ENCODE measurements at regions not wholly inside any gene's neighbourhood (a gene's known extent, or its start where the extent isn't known, plus 50 kb on each side); places are given as distances from the start of the nearest gene placed in this dataset.

DNA sequence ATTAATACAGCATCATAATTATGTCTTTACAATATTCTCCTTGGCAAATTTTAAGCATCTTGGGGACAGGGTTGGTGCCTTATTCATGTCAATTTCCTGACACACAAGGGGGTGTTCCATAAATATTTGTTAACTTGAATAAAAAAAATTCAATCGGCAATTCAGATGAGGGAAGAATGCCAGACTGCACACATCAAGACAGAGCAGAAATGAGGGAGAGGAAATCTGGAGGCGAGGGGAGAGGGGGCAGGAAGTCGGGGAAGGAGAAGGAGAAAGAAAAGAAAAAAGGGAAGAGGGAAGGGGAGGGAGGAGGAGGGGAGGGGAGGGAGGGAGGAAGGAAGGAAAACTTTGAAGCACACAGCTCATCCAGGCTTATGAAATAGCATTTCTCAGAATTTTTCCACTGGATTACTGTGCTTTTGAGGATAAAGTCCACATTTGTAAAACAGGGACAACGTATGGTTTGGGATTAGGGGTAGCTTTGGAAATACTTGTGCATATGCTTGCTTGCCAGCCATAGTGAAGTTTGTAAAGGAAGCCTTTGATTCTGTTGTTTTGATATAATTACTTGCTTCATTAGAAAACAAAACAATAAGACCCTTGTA lies 362.1 kb downstream of the SAMD5 start:
- Histone ChIP-seq H3K36me3 (ENCODE audit: control insufficient read depth, insufficient read depth, low read length) (no peaks in the 10 kb centered on the region), H3K4me1 (ENCODE audit: control insufficient read depth, insufficient read depth, low read length) (no peaks in the 10 kb centered on the region), H3K9me3 (ENCODE audit: control insufficient read depth, low read depth, low read length) (no peaks in the 10 kb centered on the region), H3K4me3 (ENCODE audit: low read length) (no peak overlapping the region), H3K27me3 (ENCODE audit: control insufficient read depth, insufficient read depth, low read length) (no peaks in the 10 kb centered on the region), H3K27ac (ENCODE audit: low read length) (no peak overlapping the region)
- DNase-seq: peak; percentile 12 to 24
- no CpG with 5 or more reads among the region's 4 CpGs for WGBS (ENCODE audit: insufficient coverage, low lambda C conversion rate)

DNA sequence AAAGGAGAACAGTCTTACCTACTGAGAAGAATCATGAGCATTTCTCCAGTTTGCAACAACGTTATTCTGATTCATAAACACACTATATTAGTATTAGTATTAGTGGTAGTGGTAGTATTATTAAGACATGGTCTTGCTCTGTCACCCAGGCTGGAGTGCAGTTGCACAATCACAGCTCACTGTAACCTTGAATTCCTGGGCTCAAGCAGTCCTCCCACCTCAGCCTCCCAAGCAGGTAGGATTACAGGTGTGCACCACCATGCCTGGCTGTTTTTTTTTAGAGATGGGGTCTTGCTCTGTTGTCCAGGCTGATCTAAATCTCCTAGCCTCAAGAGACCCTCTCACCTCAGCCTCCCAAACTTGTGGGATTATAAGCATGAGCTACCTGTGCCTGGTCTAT lies 363.5 kb downstream of the SAMD5 start:
- Histone ChIP-seq H3K36me3 (ENCODE audit: control insufficient read depth, insufficient read depth, low read length) (no peaks in the 10 kb centered on the region), H3K27ac (ENCODE audit: low read length) (no peak overlapping the region), H3K9me3 (ENCODE audit: control insufficient read depth, low read depth, low read length) (no peaks in the 10 kb centered on the region), H3K4me3 (ENCODE audit: low read length) (no peak overlapping the region), H3K27me3 (ENCODE audit: control insufficient read depth, insufficient read depth, low read length) (no peaks in the 10 kb centered on the region), H3K4me1 (ENCODE audit: control insufficient read depth, insufficient read depth, low read length) (no peaks in the 10 kb centered on the region)
- WGBS (ENCODE audit: insufficient coverage, low lambda C conversion rate): no CpG with 5 or more reads among the region's 1 CpG
- no peak for DNase-seq

DNA sequence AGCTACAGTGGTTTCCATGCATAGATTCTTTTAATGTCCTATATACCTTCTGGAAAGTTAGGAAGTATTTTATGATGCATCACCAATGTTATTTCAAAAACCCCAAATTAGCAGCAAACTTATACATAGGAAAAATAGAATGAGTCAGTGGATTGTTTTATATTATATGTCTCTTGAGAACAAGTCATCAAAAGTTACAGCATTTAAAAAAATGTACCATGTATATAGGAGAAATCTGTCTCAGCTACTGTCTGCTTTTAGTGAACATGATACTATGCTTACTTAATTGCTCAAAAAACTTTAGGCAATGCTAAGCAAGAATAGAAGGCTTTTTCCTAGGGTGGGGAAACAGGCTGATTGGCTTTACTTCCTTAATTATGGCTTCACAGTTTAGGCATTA lies 365.3 kb downstream of the SAMD5 start:
- Histone ChIP-seq H3K9me3 (ENCODE audit: control insufficient read depth, low read depth, low read length) (no peaks in the 10 kb centered on the region), H3K4me3 (ENCODE audit: low read length) (no peak overlapping the region), H3K27ac (ENCODE audit: low read length) (no peak overlapping the region), H3K4me1 (ENCODE audit: control insufficient read depth, insufficient read depth, low read length) (no peaks in the 10 kb centered on the region), H3K36me3 (ENCODE audit: control insufficient read depth, insufficient read depth, low read length) (no peaks in the 10 kb centered on the region), H3K27me3 (ENCODE audit: control insufficient read depth, insufficient read depth, low read length) (no peaks in the 10 kb centered on the region)
- no peak for DNase-seq

DNA sequence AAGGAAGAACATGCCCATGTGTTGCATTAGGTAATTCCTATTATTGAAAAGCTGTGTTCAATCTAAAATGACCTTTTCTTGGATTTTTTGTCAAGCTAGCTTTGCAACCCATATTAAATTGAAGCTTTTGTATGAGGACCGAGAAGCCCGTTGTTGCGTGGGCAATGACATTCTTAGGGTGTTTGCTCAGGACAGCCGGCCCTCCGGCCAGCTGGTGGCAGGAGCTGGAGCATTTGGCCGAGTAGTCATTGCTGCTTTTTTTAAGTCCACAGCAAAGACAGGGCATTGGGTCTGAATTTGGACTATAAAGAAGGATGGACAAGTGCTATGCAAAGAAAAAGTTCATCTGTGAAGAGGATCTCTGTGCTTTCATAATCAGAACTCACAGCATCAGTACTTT lies 365.8 kb downstream of the SAMD5 start:
- no peaks in the 10 kb centered on the region for H3K36me3 ChIP-seq (ENCODE audit: control insufficient read depth, insufficient read depth, low read length)
- 50% methylated on average over 2 of the region's 6 CpGs for WGBS (ENCODE audit: insufficient coverage, low lambda C conversion rate)
- H3K27ac ChIP-seq (ENCODE audit: low read length): no peak overlapping the region
- DNase-seq: no peak
- H3K4me3 ChIP-seq (ENCODE audit: low read length): no peak overlapping the region
- H3K4me1 ChIP-seq (ENCODE audit: control insufficient read depth, insufficient read depth, low read length): no peaks in the 10 kb centered on the region
- no peaks in the 10 kb centered on the region for H3K9me3 ChIP-seq (ENCODE audit: control insufficient read depth, low read depth, low read length)
- H3K27me3 ChIP-seq (ENCODE audit: control insufficient read depth, insufficient read depth, low read length): no peaks in the 10 kb centered on the region

GRCh38 chr6:147879031-147879580 lies 370.6 kb downstream of the SAMD5 start:
- Histone ChIP-seq H3K36me3 (ENCODE audit: control insufficient read depth, insufficient read depth, low read length) (no peaks in the 10 kb centered on the region), H3K27me3 (ENCODE audit: control insufficient read depth, insufficient read depth, low read length) (no peaks in the 10 kb centered on the region), H3K4me3 (ENCODE audit: low read length) (no peak overlapping the region), H3K27ac (ENCODE audit: low read length) (no peak overlapping the region), H3K9me3 (ENCODE audit: control insufficient read depth, low read depth, low read length) (no peaks in the 10 kb centered on the region), H3K4me1 (ENCODE audit: control insufficient read depth, insufficient read depth, low read length) (no peaks in the 10 kb centered on the region)
- no CpG with 5 or more reads among the region's 9 CpGs for WGBS (ENCODE audit: insufficient coverage, low lambda C conversion rate)
- DNase-seq: no peak

DNA sequence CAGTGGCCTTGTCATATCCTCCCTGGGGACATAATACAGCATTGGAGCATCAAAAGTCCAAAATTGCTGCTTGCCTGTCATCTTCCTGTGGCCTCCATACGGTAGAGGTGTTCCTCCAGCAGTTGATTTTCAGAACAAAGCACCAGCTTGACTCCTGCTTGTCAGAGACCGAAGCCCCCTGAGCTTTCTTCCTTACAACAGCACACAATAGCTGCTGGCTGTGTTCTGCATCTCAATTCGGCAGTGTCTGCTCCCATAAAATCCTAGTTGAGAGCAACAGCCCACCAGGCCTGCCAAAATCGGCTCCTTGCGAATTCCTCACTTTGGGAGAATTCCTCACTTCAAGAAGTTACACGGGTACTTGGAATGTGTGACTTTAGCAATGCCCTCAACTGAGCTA lies 372.9 kb downstream of the SAMD5 start:
- Histone ChIP-seq H3K27ac (ENCODE audit: low read length) (no peak overlapping the region), H3K4me1 (ENCODE audit: control insufficient read depth, insufficient read depth, low read length) (no peaks in the 10 kb centered on the region), H3K27me3 (ENCODE audit: control insufficient read depth, insufficient read depth, low read length) (no peaks in the 10 kb centered on the region), H3K9me3 (ENCODE audit: control insufficient read depth, low read depth, low read length) (no peaks in the 10 kb centered on the region), H3K36me3 (ENCODE audit: control insufficient read depth, insufficient read depth, low read length) (no peaks in the 10 kb centered on the region), H3K4me3 (ENCODE audit: low read length) (no peak overlapping the region)
- no peak for DNase-seq
- no CpG with 5 or more reads among the region's 6 CpGs for WGBS (ENCODE audit: insufficient coverage, low lambda C conversion rate)

GRCh38 chr6:147888374-147888773 lies 379.9 kb downstream of the SAMD5 start:
- no peak for DNase-seq
- WGBS (ENCODE audit: insufficient coverage, low lambda C conversion rate): 100% methylated on average over 1 of the region's 2 CpGs
- H3K27ac ChIP-seq (ENCODE audit: low read length): no peak overlapping the region
- H3K36me3 ChIP-seq (ENCODE audit: control insufficient read depth, insufficient read depth, low read length): no peaks in the 10 kb centered on the region
- H3K9me3 ChIP-seq (ENCODE audit: control insufficient read depth, low read depth, low read length): no peaks in the 10 kb centered on the region
- no peak overlapping the region for H3K4me3 ChIP-seq (ENCODE audit: low read length)
- H3K27me3 ChIP-seq (ENCODE audit: control insufficient read depth, insufficient read depth, low read length): no peaks in the 10 kb centered on the region
- H3K4me1 ChIP-seq (ENCODE audit: control insufficient read depth, insufficient read depth, low read length): no peaks in the 10 kb centered on the region

DNA sequence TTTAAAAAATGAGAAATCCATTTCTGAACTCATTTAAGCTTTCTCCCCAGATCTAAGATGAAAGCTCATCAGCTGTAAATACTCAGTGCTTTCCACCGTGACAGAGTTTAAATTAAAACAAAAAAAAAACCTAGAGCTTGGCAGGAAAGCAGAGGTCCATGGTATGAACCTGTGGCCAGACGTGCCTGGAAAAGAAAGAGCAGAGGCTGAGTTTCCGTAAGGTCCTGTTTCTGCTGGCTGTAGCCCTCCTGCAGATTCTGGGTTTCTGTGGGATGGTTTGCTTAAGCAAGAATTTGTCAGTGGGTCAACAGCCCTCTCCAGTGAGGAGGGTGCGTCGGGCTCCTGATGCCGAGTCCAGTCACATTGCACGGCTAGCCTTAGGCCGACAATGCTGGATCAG lies 383.2 kb downstream of the SAMD5 start:
- Histone ChIP-seq H3K27ac (ENCODE audit: low read length) (no peak overlapping the region), H3K36me3 (ENCODE audit: control insufficient read depth, insufficient read depth, low read length) (no peaks in the 10 kb centered on the region), H3K4me1 (ENCODE audit: control insufficient read depth, insufficient read depth, low read length) (no peaks in the 10 kb centered on the region), H3K9me3 (ENCODE audit: control insufficient read depth, low read depth, low read length) (no peaks in the 10 kb centered on the region), H3K4me3 (ENCODE audit: low read length) (no peak overlapping the region), H3K27me3 (ENCODE audit: control insufficient read depth, insufficient read depth, low read length) (no peaks in the 10 kb centered on the region)
- no peak for DNase-seq
- 71% methylated on average over 3 of the region's 8 CpGs for WGBS (ENCODE audit: insufficient coverage, low lambda C conversion rate)

GRCh38 chr6:147892476-147892875 lies 384.0 kb downstream of the SAMD5 start:
- 80% methylated on average over 1 of the region's 3 CpGs for WGBS (ENCODE audit: insufficient coverage, low lambda C conversion rate)
- no peaks in the 10 kb centered on the region for H3K4me1 ChIP-seq (ENCODE audit: control insufficient read depth, insufficient read depth, low read length)
- H3K4me3 ChIP-seq (ENCODE audit: low read length): no peak overlapping the region
- DNase-seq: no peak
- no peak overlapping the region for H3K27ac ChIP-seq (ENCODE audit: low read length)
- no peaks in the 10 kb centered on the region for H3K36me3 ChIP-seq (ENCODE audit: control insufficient read depth, insufficient read depth, low read length)
- no peaks in the 10 kb centered on the region for H3K9me3 ChIP-seq (ENCODE audit: control insufficient read depth, low read depth, low read length)
- no peaks in the 10 kb centered on the region for H3K27me3 ChIP-seq (ENCODE audit: control insufficient read depth, insufficient read depth, low read length)

- DNase-seq: no peak
- Histone ChIP-seq H3K36me3 (ENCODE audit: control insufficient read depth, insufficient read depth, low read length) (no peaks in the 10 kb centered on the region), H3K4me1 (ENCODE audit: control insufficient read depth, insufficient read depth, low read length) (no peaks in the 10 kb centered on the region), H3K9me3 (ENCODE audit: control insufficient read depth, low read depth, low read length) (no peaks in the 10 kb centered on the region), H3K27me3 (ENCODE audit: control insufficient read depth, insufficient read depth, low read length) (no peaks in the 10 kb centered on the region), H3K27ac (ENCODE audit: low read length) (no peak overlapping the region), H3K4me3 (ENCODE audit: low read length) (no peak overlapping the region)
- WGBS (ENCODE audit: insufficient coverage, low lambda C conversion rate): no CpG with 5 or more reads among the region's 4 CpGs
Measured at GRCh38 chr6:147895272-147895671, 386.8 kb downstream of the SAMD5 start.

DNA sequence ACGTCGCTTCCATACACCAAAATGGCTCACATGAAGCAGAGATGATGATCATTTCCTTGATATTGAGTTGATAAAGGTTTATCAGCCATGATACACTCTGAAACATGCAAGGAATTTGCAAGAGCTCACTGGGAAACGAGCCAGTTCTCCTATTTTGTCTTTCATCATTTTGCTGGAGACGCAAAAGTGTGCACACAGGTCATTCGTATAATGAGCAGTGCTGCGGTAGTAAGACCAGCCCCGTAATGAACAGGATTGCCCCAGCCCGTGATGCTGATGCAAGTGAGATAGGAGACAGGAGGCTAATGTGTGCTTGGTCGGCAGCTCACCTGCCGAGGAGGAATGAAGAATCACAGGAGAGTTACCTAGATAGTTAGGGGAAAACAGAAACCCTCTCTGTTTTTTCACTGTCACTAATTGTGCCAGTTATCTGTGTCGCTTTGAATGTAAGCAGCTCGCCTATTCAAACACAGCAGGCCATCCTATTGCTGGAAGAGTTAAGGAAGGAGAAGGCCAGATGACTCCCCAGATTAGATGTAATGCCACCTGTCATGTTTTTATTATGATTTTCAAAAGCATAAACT lies 391.8 kb downstream of the SAMD5 start:
- no peak for DNase-seq
- Histone ChIP-seq H3K27me3 (ENCODE audit: control insufficient read depth, insufficient read depth, low read length) (no peaks in the 10 kb centered on the region), H3K4me1 (ENCODE audit: control insufficient read depth, insufficient read depth, low read length) (no peaks in the 10 kb centered on the region), H3K4me3 (ENCODE audit: low read length) (no peak overlapping the region), H3K9me3 (ENCODE audit: control insufficient read depth, low read depth, low read length) (no peaks in the 10 kb centered on the region), H3K27ac (ENCODE audit: low read length) (no peak overlapping the region), H3K36me3 (ENCODE audit: control insufficient read depth, insufficient read depth, low read length) (no peaks in the 10 kb centered on the region)
- no CpG with 5 or more reads among the region's 12 CpGs for WGBS (ENCODE audit: insufficient coverage, low lambda C conversion rate)

Measured in large intestine (tissue), 3 donors.